ENCODE measurements at regions not wholly inside any gene's neighbourhood (a gene's known extent, or its start where the extent isn't known, plus 50 kb on each side); places are given as distances from the start of the nearest gene placed in this dataset.

- Mint-ChIP-seq H3K27me3 (no peaks in the 10 kb centered on the region), H3K4me3 (no peak overlapping the region), H3K9me3 (peaks cover 5% of the 10 kb centered on the region), H3K36me3 (no peaks in the 10 kb centered on the region), H3K27ac (no peak overlapping the region), H3K4me1 (ENCODE audit: low read depth) (no peaks in the 10 kb centered on the region)
- intact Hi-C loops (cut with micrococcal nuclease): no loop called here
- no peak for DNase-seq
- ChIA-PET CTCF (no interaction called here), POLR2A (no interaction called here)
Observed at GRCh38 chr17:71247441-71248015, 873.3 kb upstream of the SOX9 start.

- no peaks in the 10 kb centered on the region for H3K4me1 Mint-ChIP-seq (ENCODE audit: low read depth)
- ChIA-PET POLR2A (no interaction called here), CTCF (no interaction called here)
- H3K27ac Mint-ChIP-seq: no peak overlapping the region
- peaks cover 7% of the 10 kb centered on the region for H3K9me3 Mint-ChIP-seq
- DNase-seq: no peak
- no peak overlapping the region for H3K4me3 Mint-ChIP-seq
- H3K27me3 Mint-ChIP-seq: no peaks in the 10 kb centered on the region
- intact Hi-C loops (cut with micrococcal nuclease): no loop called here
- H3K36me3 Mint-ChIP-seq: no peaks in the 10 kb centered on the region
Observed at GRCh38 chr17:71251276-71251675, 869.5 kb upstream of the SOX9 start.

GRCh38 chr17:71251951-71252350, 868.9 kb upstream of the SOX9 start:
- ChIA-PET CTCF (no interaction called here), POLR2A (no interaction called here)
- H3K4me1 Mint-ChIP-seq (ENCODE audit: low read depth): no peaks in the 10 kb centered on the region
- H3K27ac Mint-ChIP-seq: no peak overlapping the region
- H3K36me3 Mint-ChIP-seq: no peaks in the 10 kb centered on the region
- intact Hi-C loops (cut with micrococcal nuclease): no loop called here
- H3K9me3 Mint-ChIP-seq: peaks cover 4% of the 10 kb centered on the region
- H3K27me3 Mint-ChIP-seq: no peaks in the 10 kb centered on the region
- no peak overlapping the region for H3K4me3 Mint-ChIP-seq
- no peak for DNase-seq

- DNase-seq: no peak
- Mint-ChIP-seq H3K27ac (no peak overlapping the region), H3K9me3 (peaks cover 4% of the 10 kb centered on the region), H3K4me3 (no peak overlapping the region), H3K27me3 (no peaks in the 10 kb centered on the region), H3K36me3 (no peaks in the 10 kb centered on the region), H3K4me1 (ENCODE audit: low read depth) (no peaks in the 10 kb centered on the region)
- ChIA-PET CTCF (no interaction called here), POLR2A (no interaction called here)
- intact Hi-C loops (cut with micrococcal nuclease): no loop called here
Observed at GRCh38 chr17:71252436-71252835, 868.4 kb upstream of the SOX9 start.

- H3K4me1 Mint-ChIP-seq (ENCODE audit: low read depth): no peaks in the 10 kb centered on the region
- intact Hi-C loops (cut with micrococcal nuclease): no loop called here
- no peak for DNase-seq
- H3K27ac Mint-ChIP-seq: no peak overlapping the region
- H3K4me3 Mint-ChIP-seq: no peak overlapping the region
- no peaks in the 10 kb centered on the region for H3K36me3 Mint-ChIP-seq
- CTCF ChIA-PET: no interaction called here
- POLR2A ChIA-PET: no interaction called here
- H3K27me3 Mint-ChIP-seq: no peaks in the 10 kb centered on the region
- peaks cover 2% of the 10 kb centered on the region for H3K9me3 Mint-ChIP-seq
Observed at GRCh38 chr17:71257096-71257495, 863.7 kb upstream of the SOX9 start.

GRCh38 chr17:71260366-71260940, 860.4 kb upstream of the SOX9 start:
- Mint-ChIP-seq H3K4me3 (no peak overlapping the region), H3K36me3 (no peaks in the 10 kb centered on the region), H3K27me3 (no peaks in the 10 kb centered on the region), H3K4me1 (ENCODE audit: low read depth) (no peaks in the 10 kb centered on the region), H3K27ac (no peak overlapping the region), H3K9me3 (peaks cover 6% of the 10 kb centered on the region)
- DNase-seq: no peak
- intact Hi-C loops (cut with micrococcal nuclease): no loop called here
- ChIA-PET CTCF (no interaction called here), POLR2A (no interaction called here)

GRCh38 chr17:71262586-71262985, 858.2 kb upstream of the SOX9 start:
- no peaks in the 10 kb centered on the region for H3K27me3 Mint-ChIP-seq
- H3K27ac Mint-ChIP-seq: no peak overlapping the region
- POLR2A ChIA-PET: no interaction called here
- no peaks in the 10 kb centered on the region for H3K4me1 Mint-ChIP-seq (ENCODE audit: low read depth)
- H3K9me3 Mint-ChIP-seq: peaks cover 25% of the 10 kb centered on the region
- H3K36me3 Mint-ChIP-seq: no peaks in the 10 kb centered on the region
- CTCF ChIA-PET: no interaction called here
- intact Hi-C loops (cut with micrococcal nuclease): no loop called here
- DNase-seq: no peak
- no peak overlapping the region for H3K4me3 Mint-ChIP-seq

GRCh38 chr17:71267668-71268067, 853.2 kb upstream of the SOX9 start:
- Mint-ChIP-seq H3K4me3 (no peak overlapping the region), H3K4me1 (ENCODE audit: low read depth) (no peaks in the 10 kb centered on the region), H3K27ac (no peak overlapping the region), H3K27me3 (no peaks in the 10 kb centered on the region), H3K9me3 (peaks cover 38% of the 10 kb centered on the region), H3K36me3 (no peaks in the 10 kb centered on the region)
- intact Hi-C loops (cut with micrococcal nuclease): no loop called here
- DNase-seq: no peak
- POLR2A ChIA-PET: no interaction called here
- CTCF ChIA-PET: no interaction called here

- Mint-ChIP-seq H3K36me3 (no peaks in the 10 kb centered on the region), H3K27me3 (no peaks in the 10 kb centered on the region), H3K9me3 (peaks cover 34% of the 10 kb centered on the region), H3K27ac (no peak overlapping the region), H3K4me3 (no peak overlapping the region), H3K4me1 (ENCODE audit: low read depth) (no peaks in the 10 kb centered on the region)
- POLR2A ChIA-PET: no interaction called here
- DNase-seq: no peak
- CTCF ChIA-PET: no interaction called here
- intact Hi-C loops (cut with micrococcal nuclease): no loop called here
Observed at GRCh38 chr17:71269201-71269600, 851.6 kb upstream of the SOX9 start.

GRCh38 chr17:71273441-71273840, 847.4 kb upstream of the SOX9 start:
- ChIA-PET POLR2A (no interaction called here), CTCF (no interaction called here)
- intact Hi-C loops (cut with micrococcal nuclease): no loop called here
- H3K27me3 Mint-ChIP-seq: no peaks in the 10 kb centered on the region
- no peak overlapping the region for H3K27ac Mint-ChIP-seq
- no peak for DNase-seq
- H3K9me3 Mint-ChIP-seq: peaks cover 15% of the 10 kb centered on the region
- H3K4me1 Mint-ChIP-seq (ENCODE audit: low read depth): no peaks in the 10 kb centered on the region
- H3K36me3 Mint-ChIP-seq: no peaks in the 10 kb centered on the region
- no peak overlapping the region for H3K4me3 Mint-ChIP-seq

GRCh38 chr17:71276079-71276478, 844.7 kb upstream of the SOX9 start:
- no peaks in the 10 kb centered on the region for H3K4me1 Mint-ChIP-seq (ENCODE audit: low read depth)
- intact Hi-C loops (cut with micrococcal nuclease): no loop called here
- no peak for DNase-seq
- peaks cover 16% of the 10 kb centered on the region for H3K9me3 Mint-ChIP-seq
- ChIA-PET POLR2A (no interaction called here), CTCF (no interaction called here)
- H3K27me3 Mint-ChIP-seq: no peaks in the 10 kb centered on the region
- no peak overlapping the region for H3K27ac Mint-ChIP-seq
- H3K36me3 Mint-ChIP-seq: no peaks in the 10 kb centered on the region
- H3K4me3 Mint-ChIP-seq: no peak overlapping the region

- Mint-ChIP-seq H3K9me3 (peaks cover 10% of the 10 kb centered on the region), H3K27ac (no peak overlapping the region), H3K27me3 (no peaks in the 10 kb centered on the region), H3K4me1 (ENCODE audit: low read depth) (no peaks in the 10 kb centered on the region), H3K4me3 (no peak overlapping the region), H3K36me3 (no peaks in the 10 kb centered on the region)
- CTCF ChIA-PET: no interaction called here
- POLR2A ChIA-PET: no interaction called here
- no peak for DNase-seq
- intact Hi-C loops (cut with micrococcal nuclease): no loop called here
Observed at GRCh38 chr17:71283486-71283885, 837.3 kb upstream of the SOX9 start.

GRCh38 chr17:71284032-71284755, 836.6 kb upstream of the SOX9 start:
- ChIA-PET CTCF (no interaction called here), POLR2A (no interaction called here)
- H3K4me3 Mint-ChIP-seq: no peak overlapping the region

More at GRCh38 chr17:71284032-71284755, 836.6 kb upstream of the SOX9 start:
- Mint-ChIP-seq H3K4me1 (ENCODE audit: low read depth) (no peaks in the 10 kb centered on the region), H3K36me3 (no peaks in the 10 kb centered on the region), H3K9me3 (peaks cover 14% of the 10 kb centered on the region), H3K27me3 (no peaks in the 10 kb centered on the region), H3K27ac (no peak overlapping the region)
- intact Hi-C loops (cut with micrococcal nuclease): no loop called here
- DNase-seq: no peak
